ENCODE measurements at regions not wholly inside any gene's neighbourhood (a gene's known extent, or its start where the extent isn't known, plus 50 kb on each side); places are given as distances from the start of the nearest gene placed in this dataset.

DNA sequence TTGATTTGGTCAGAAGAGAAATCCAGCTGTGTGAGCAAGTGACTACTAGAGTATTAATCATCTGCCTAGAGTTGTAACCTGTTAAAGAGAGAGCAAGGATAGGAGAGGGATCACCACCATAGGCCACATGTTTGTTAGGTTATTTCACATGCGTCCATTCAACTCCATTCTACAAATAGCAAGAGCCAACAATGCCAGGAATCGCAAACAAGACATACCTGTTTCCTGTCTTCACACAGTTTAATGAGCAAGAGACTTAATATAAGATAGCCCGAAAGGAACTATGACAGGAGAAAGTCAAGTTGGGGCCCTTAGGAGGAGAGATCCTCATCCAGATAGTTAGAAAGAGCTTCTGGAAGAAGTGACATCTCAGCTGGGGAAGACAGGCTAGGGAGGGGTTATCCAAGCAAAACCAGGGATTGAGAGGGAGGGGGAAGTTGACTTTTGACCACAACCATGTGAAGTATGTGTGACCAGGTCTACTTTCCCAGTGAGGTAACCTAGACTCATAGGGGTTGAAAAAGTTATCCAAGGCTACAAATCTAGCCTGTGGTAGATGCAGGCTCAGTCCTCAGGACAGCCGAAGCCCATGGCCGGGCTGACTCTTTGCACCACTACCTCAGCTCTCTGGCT, 147.4 kb downstream of the ALDH8A1 start:
- TF ChIP-seq POLR2A (IDR thresholded peaks at IDR 0.05), result no peak
- no peak for TF ChIP-seq CTCF (IDR thresholded peaks at IDR 0.05)
